HEK293 (cell line): ENCODE measurements at regions not wholly inside any gene's neighbourhood (a gene's known extent, or its start where the extent isn't known, plus 50 kb on each side); places are given as distances from the start of the nearest gene placed in this dataset.

ENCODE experiments used
- ZBTB7A ChIP-seq: fragments of 450-650 bp; formaldehyde crosslinking; IDR thresholded peaks from 2 replicates; pipeline ENCODE4 v1.5.1; 2016; ENCODE audit warnings: low read depth, missing biosample characterization, missing genetic modification characterization
- ZFP3 ChIP-seq: fragments of 450-650 bp; formaldehyde crosslinking; IDR thresholded peaks from 2 replicates; pipeline ENCODE4 v1.5.1; 2016; ENCODE audit warnings: low read depth, missing biosample characterization, missing genetic modification characterization
- ZNF335 ChIP-seq: fragments of 450-650 bp; formaldehyde crosslinking; conservative IDR thresholded peaks from 2 replicates; pipeline ENCODE4 v1.5.1; 2016; ENCODE audit warnings: missing biosample characterization, missing genetic modification characterization
- ZNF529 ChIP-seq: fragments of 450-650 bp; formaldehyde crosslinking; IDR thresholded peaks from 2 replicates; pipeline ENCODE4 v1.5.1; 2017; ENCODE audit warnings: missing genetic modification characterization, missing biosample characterization; ENCODE audit not compliant: insufficient replicate concordance
- ZNF544 ChIP-seq: fragments of 450-650 bp; formaldehyde crosslinking; IDR thresholded peaks from 2 replicates; pipeline ENCODE4 v1.5.0; 2017; ENCODE audit warnings: missing biosample characterization, missing genetic modification characterization
- ZNF549 ChIP-seq: fragments of 450-650 bp; IDR thresholded peaks from 2 replicates; pipeline ENCODE4 v1.5.1; 2018; ENCODE audit warnings: missing biosample characterization, missing genetic modification characterization, mild to moderate bottlenecking, inconsistent platforms, moderate library complexity
- ZNF768 ChIP-seq: fragments of 450-650 bp; formaldehyde crosslinking; IDR thresholded peaks from 2 replicates; pipeline ENCODE4 v1.5.1; 2018; ENCODE audit warnings: missing biosample characterization, mild to moderate bottlenecking, missing genetic modification characterization
- ZNF792 ChIP-seq: fragments of 450-650 bp; formaldehyde crosslinking; IDR thresholded peaks from 2 replicates; pipeline ENCODE4 v1.5.1; 2016; ENCODE audit warnings: missing biosample characterization, missing genetic modification characterization
- TF ChIP-seq, protein P1 (sequence below): fragments of 450-650 bp; formaldehyde crosslinking; IDR thresholded peaks from 2 replicates; pipeline ENCODE4 v1.5.1; 2016; ENCODE audit warnings: missing biosample characterization, missing genetic modification characterization
- TF ChIP-seq, protein P2 (sequence below): IDR thresholded peaks from 2 replicates; pipeline ENCODE4 v1.6.1; 2011; ENCODE audit warnings: mild to moderate bottlenecking, low read depth, low read length, borderline replicate concordance
- TF ChIP-seq, protein P3 (sequence below): fragments of 450-650 bp; formaldehyde crosslinking; IDR thresholded peaks from 2 replicates; pipeline ENCODE4 v1.5.1; 2016; ENCODE audit warnings: missing biosample characterization, missing genetic modification characterization

DNA sequence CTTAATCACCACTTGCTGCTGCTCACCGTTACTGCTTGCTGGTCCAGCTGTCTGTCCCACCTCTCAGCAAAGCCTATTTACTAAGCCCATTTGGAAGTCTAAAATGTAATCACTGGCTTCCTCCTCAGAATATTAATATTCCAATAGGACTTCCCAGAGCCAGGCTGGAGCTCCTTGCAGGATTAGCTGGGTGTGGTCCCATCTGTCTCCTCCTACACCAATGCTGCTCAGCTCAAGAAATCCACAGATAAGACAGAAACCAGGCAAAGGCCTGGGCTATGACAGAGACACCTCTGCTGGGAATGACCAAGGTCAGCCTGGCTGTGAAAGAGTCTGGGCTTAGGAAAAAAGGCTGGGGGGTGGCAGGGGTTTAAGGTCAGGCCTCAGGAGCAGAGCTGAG is 317.8 kb downstream of the BUD13 start:
- TF ChIP-seq ZNF335 (no peak), ZBTB7A (tag by site-specific recombination) (no peak), ZNF792 (tag by site-specific recombination) (no peak), ZNF549 (tag by site-specific recombination) (no peak), ZFP3 (tag by site-specific recombination) (no peak), ZNF544 (tag by site-specific recombination) (no peak), ZNF768 (tag by site-specific recombination) (no peak), ZNF529 (no peak)
- TF ChIP-seq, protein P1, sequence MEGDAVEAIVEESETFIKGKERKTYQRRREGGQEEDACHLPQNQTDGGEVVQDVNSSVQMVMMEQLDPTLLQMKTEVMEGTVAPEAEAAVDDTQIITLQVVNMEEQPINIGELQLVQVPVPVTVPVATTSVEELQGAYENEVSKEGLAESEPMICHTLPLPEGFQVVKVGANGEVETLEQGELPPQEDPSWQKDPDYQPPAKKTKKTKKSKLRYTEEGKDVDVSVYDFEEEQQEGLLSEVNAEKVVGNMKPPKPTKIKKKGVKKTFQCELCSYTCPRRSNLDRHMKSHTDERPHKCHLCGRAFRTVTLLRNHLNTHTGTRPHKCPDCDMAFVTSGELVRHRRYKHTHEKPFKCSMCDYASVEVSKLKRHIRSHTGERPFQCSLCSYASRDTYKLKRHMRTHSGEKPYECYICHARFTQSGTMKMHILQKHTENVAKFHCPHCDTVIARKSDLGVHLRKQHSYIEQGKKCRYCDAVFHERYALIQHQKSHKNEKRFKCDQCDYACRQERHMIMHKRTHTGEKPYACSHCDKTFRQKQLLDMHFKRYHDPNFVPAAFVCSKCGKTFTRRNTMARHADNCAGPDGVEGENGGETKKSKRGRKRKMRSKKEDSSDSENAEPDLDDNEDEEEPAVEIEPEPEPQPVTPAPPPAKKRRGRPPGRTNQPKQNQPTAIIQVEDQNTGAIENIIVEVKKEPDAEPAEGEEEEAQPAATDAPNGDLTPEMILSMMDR (tag by site-specific recombination), result no peak
- TF ChIP-seq, protein P2, sequence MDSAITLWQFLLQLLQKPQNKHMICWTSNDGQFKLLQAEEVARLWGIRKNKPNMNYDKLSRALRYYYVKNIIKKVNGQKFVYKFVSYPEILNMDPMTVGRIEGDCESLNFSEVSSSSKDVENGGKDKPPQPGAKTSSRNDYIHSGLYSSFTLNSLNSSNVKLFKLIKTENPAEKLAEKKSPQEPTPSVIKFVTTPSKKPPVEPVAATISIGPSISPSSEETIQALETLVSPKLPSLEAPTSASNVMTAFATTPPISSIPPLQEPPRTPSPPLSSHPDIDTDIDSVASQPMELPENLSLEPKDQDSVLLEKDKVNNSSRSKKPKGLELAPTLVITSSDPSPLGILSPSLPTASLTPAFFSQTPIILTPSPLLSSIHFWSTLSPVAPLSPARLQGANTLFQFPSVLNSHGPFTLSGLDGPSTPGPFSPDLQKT, result no peak
- TF ChIP-seq, protein P3, sequence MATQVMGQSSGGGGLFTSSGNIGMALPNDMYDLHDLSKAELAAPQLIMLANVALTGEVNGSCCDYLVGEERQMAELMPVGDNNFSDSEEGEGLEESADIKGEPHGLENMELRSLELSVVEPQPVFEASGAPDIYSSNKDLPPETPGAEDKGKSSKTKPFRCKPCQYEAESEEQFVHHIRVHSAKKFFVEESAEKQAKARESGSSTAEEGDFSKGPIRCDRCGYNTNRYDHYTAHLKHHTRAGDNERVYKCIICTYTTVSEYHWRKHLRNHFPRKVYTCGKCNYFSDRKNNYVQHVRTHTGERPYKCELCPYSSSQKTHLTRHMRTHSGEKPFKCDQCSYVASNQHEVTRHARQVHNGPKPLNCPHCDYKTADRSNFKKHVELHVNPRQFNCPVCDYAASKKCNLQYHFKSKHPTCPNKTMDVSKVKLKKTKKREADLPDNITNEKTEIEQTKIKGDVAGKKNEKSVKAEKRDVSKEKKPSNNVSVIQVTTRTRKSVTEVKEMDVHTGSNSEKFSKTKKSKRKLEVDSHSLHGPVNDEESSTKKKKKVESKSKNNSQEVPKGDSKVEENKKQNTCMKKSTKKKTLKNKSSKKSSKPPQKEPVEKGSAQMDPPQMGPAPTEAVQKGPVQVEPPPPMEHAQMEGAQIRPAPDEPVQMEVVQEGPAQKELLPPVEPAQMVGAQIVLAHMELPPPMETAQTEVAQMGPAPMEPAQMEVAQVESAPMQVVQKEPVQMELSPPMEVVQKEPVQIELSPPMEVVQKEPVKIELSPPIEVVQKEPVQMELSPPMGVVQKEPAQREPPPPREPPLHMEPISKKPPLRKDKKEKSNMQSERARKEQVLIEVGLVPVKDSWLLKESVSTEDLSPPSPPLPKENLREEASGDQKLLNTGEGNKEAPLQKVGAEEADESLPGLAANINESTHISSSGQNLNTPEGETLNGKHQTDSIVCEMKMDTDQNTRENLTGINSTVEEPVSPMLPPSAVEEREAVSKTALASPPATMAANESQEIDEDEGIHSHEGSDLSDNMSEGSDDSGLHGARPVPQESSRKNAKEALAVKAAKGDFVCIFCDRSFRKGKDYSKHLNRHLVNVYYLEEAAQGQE (tag by site-specific recombination), result no peak
